GM23248 (cell line): ENCODE measurements at regions not wholly inside any gene's neighbourhood (a gene's known extent, or its start where the extent isn't known, plus 50 kb on each side); places are given as distances from the start of the nearest gene placed in this dataset.

Experiments
- EZH2 ChIP-seq: fragments of 200-600 bp; sonication (generic); IDR thresholded peaks from 2 replicates; pipeline ENCODE4 v1.6.1; 2018; ENCODE audit warnings: antibody characterized with exemption, mild to moderate bottlenecking; ENCODE audit not compliant: insufficient read depth, poor library complexity, severe bottlenecking
- EZH2phosphoT487 ChIP-seq: fragments of 200-600 bp; sonication (generic); IDR thresholded peaks from 2 replicates; pipeline ENCODE4 v1.6.1; 2018; ENCODE audit warnings: antibody characterized with exemption, moderate library complexity, mild to moderate bottlenecking, low read depth; ENCODE audit not compliant: insufficient read depth

DNA sequence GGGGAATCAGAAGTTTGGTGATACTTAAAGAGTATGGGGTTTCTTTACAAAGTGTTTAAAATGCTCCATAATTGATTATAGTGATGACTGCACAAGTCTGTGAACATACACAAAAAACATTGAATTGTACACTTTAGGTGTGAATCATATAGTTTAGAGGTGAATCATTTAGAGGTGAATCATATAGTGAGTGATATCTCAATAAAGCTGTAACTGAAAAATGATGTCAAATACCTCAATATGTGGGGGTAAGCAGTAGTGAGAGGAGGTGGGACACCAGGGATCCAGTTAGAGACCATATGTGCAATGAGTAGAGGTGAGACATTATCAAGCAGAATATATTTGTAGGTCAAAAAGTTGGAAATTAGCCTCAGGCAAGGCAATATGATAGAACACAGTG lies 264.5 kb downstream of the PMP22 start:
- no peak for TF ChIP-seq EZH2
- TF ChIP-seq EZH2phosphoT487: no peak
